ENCODE measurements at regions not wholly inside any gene's neighbourhood (a gene's known extent, or its start where the extent isn't known, plus 50 kb on each side); places are given as distances from the start of the nearest gene placed in this dataset.

- no peak overlapping the region for H3K4me3 Mint-ChIP-seq
- peaks cover 0 to 6% (median 2%) of the 10 kb centered on the region in 3 donors for H3K9me3 Mint-ChIP-seq
- H3K27me3 Mint-ChIP-seq = peaks cover 3% of the 10 kb centered on the region
- no peaks in the 10 kb centered on the region for H3K4me1 Mint-ChIP-seq
- H3K36me3 Mint-ChIP-seq = no peaks in the 10 kb centered on the region
- no peak overlapping the region for H3K27ac Mint-ChIP-seq
Measured at GRCh38 chr20:16678779-16679178, 51.0 kb upstream of the SNRPB2 start.

GRCh38 chr20:16676891-16677290, 52.9 kb upstream of the SNRPB2 start:
- Mint-ChIP-seq H3K9me3 (peaks cover 1 to 9% (median 2%) of the 10 kb centered on the region in 3 donors), H3K4me1 (no peaks in the 10 kb centered on the region), H3K4me3 (no peak overlapping the region), H3K27ac (no peak overlapping the region), H3K36me3 (no peaks in the 10 kb centered on the region), H3K27me3 (peaks cover 3% of the 10 kb centered on the region)

- no peaks in the 10 kb centered on the region for H3K4me1 Mint-ChIP-seq
- H3K27me3 Mint-ChIP-seq = peaks cover 3% of the 10 kb centered on the region
- H3K27ac Mint-ChIP-seq = no peak overlapping the region
- H3K4me3 Mint-ChIP-seq = no peak overlapping the region
- no peaks in the 10 kb centered on the region for H3K36me3 Mint-ChIP-seq
- H3K9me3 Mint-ChIP-seq = peaks cover 1 to 9% (median 2%) of the 10 kb centered on the region in 3 donors
Measured at GRCh38 chr20:16675001-16675564, 54.7 kb upstream of the SNRPB2 start.

GRCh38 chr20:16674243-16674642, 55.6 kb upstream of the SNRPB2 start:
- Mint-ChIP-seq H3K27ac (peak overlapping the region in 1 of 3 donors; percentile 2), H3K4me3 (no peak overlapping the region), H3K36me3 (peaks cover 3% of the 10 kb centered on the region), H3K9me3 (peaks cover 5 to 13% (median 6%) of the 10 kb centered on the region in 3 donors), H3K27me3 (no peaks in the 10 kb centered on the region), H3K4me1 (no peaks in the 10 kb centered on the region)

GRCh38 chr20:16672299-16672698, 57.5 kb upstream of the SNRPB2 start:
- Mint-ChIP-seq H3K4me1 (no peaks in the 10 kb centered on the region), H3K27ac (no peak overlapping the region), H3K4me3 (no peak overlapping the region), H3K36me3 (peaks cover 3% of the 10 kb centered on the region), H3K9me3 (peaks cover 6 to 13% (median 8%) of the 10 kb centered on the region in 3 donors), H3K27me3 (no peaks in the 10 kb centered on the region)

GRCh38 chr20:16671753-16672152, 58.1 kb upstream of the SNRPB2 start:
- no peak overlapping the region for H3K4me3 Mint-ChIP-seq
- no peaks in the 10 kb centered on the region for H3K4me1 Mint-ChIP-seq
- H3K27ac Mint-ChIP-seq = no peak overlapping the region
- no peaks in the 10 kb centered on the region for H3K27me3 Mint-ChIP-seq
- peaks cover 3% of the 10 kb centered on the region for H3K36me3 Mint-ChIP-seq
- peaks cover 5 to 11% (median 8%) of the 10 kb centered on the region in 3 donors for H3K9me3 Mint-ChIP-seq

GRCh38 chr20:16666272-16666671, 63.6 kb upstream of the SNRPB2 start:
- Mint-ChIP-seq H3K4me3 (no peak overlapping the region), H3K4me1 (no peaks in the 10 kb centered on the region), H3K27me3 (no peaks in the 10 kb centered on the region), H3K9me3 (peaks cover 4 to 7% (median 4%) of the 10 kb centered on the region in 3 donors), H3K27ac (no peak overlapping the region), H3K36me3 (peaks cover 3% of the 10 kb centered on the region)

GRCh38 chr20:16664020-16664419, 65.8 kb upstream of the SNRPB2 start:
- no peaks in the 10 kb centered on the region for H3K27me3 Mint-ChIP-seq
- H3K27ac Mint-ChIP-seq = no peak overlapping the region
- H3K4me3 Mint-ChIP-seq = no peak overlapping the region
- no peaks in the 10 kb centered on the region for H3K4me1 Mint-ChIP-seq
- H3K9me3 Mint-ChIP-seq = peaks cover 0 to 3% (median 0%) of the 10 kb centered on the region in 3 donors
- H3K36me3 Mint-ChIP-seq = no peaks in the 10 kb centered on the region

- H3K27ac Mint-ChIP-seq = no peak overlapping the region
- H3K9me3 Mint-ChIP-seq = peaks cover 0 to 2% (median under 1%) of the 10 kb centered on the region in 3 donors
- H3K4me1 Mint-ChIP-seq = no peaks in the 10 kb centered on the region
- H3K27me3 Mint-ChIP-seq = no peaks in the 10 kb centered on the region
- peaks cover 1% of the 10 kb centered on the region for H3K36me3 Mint-ChIP-seq
- H3K4me3 Mint-ChIP-seq = peak overlapping the region in 1 of 4 donors; percentile 0
Measured at GRCh38 chr20:16662467-16662866, 67.4 kb upstream of the SNRPB2 start.

GRCh38 chr20:16661756-16662155, 68.1 kb upstream of the SNRPB2 start:
- Mint-ChIP-seq H3K27me3 (no peaks in the 10 kb centered on the region), H3K36me3 (peaks cover 2% of the 10 kb centered on the region), H3K9me3 (peaks cover 0 to 4% (median 2%) of the 10 kb centered on the region in 3 donors), H3K4me3 (no peak overlapping the region), H3K27ac (no peak overlapping the region), H3K4me1 (no peaks in the 10 kb centered on the region)

GRCh38 chr20:16654858-16655535, 74.8 kb upstream of the SNRPB2 start:
- H3K9me3 Mint-ChIP-seq = peaks cover 0 to 4% (median 2%) of the 10 kb centered on the region in 3 donors
- H3K4me3 Mint-ChIP-seq = no peak overlapping the region
- peaks cover 18% of the 10 kb centered on the region for H3K27me3 Mint-ChIP-seq
- H3K27ac Mint-ChIP-seq = no peak overlapping the region
- H3K4me1 Mint-ChIP-seq = no peaks in the 10 kb centered on the region
- H3K36me3 Mint-ChIP-seq = peaks cover 2% of the 10 kb centered on the region

GRCh38 chr20:16653266-16653665, 76.6 kb upstream of the SNRPB2 start:
- no peak overlapping the region for H3K27ac Mint-ChIP-seq
- peaks cover 2% of the 10 kb centered on the region for H3K36me3 Mint-ChIP-seq
- H3K4me3 Mint-ChIP-seq = no peak overlapping the region
- H3K27me3 Mint-ChIP-seq = peaks cover 18% of the 10 kb centered on the region
- H3K9me3 Mint-ChIP-seq = peaks cover 0 to 4% (median 0%) of the 10 kb centered on the region in 3 donors
- H3K4me1 Mint-ChIP-seq = no peaks in the 10 kb centered on the region

GRCh38 chr20:16647875-16648597, 74.8 kb upstream of the KIF16B start:
- Mint-ChIP-seq H3K27ac (no peak overlapping the region), H3K27me3 (peaks cover 2% of the 10 kb centered on the region), H3K4me1 (no peaks in the 10 kb centered on the region), H3K9me3 (no peaks in the 10 kb centered on the region), H3K36me3 (no peaks in the 10 kb centered on the region), H3K4me3 (no peak overlapping the region)

- Mint-ChIP-seq H3K27me3 (peaks cover 6% of the 10 kb centered on the region), H3K4me1 (no peaks in the 10 kb centered on the region), H3K36me3 (no peaks in the 10 kb centered on the region), H3K4me3 (no peak overlapping the region), H3K27ac (no peak overlapping the region), H3K9me3 (no peaks in the 10 kb centered on the region)
Measured at GRCh38 chr20:16641511-16642023, 68.3 kb upstream of the KIF16B start.
